ENCODE measurements at regions not wholly inside any gene's neighbourhood (a gene's known extent, or its start where the extent isn't known, plus 50 kb on each side); places are given as distances from the start of the nearest gene placed in this dataset.
"Not testable (repeated sequence)": the region's sequence is repeated elsewhere in the genome, so short reads cannot be mapped to it uniquely, and the experiment has no call there.

- Mint-ChIP-seq H3K9me3 (no peaks in the 10 kb centered on the region), H3K27me3 (peaks cover 23% of the 10 kb centered on the region), H3K36me3 (peaks cover 2% of the 10 kb centered on the region), H3K27ac (no peak overlapping the region), H3K4me3 (no peak overlapping the region), H3K4me1 (peaks cover 5% of the 10 kb centered on the region)
- DNase-seq (ENCODE audit: low spot score in 2 of 2): no peak
- ATAC-seq (ENCODE audit: low read depth): no peak
Measured at GRCh38 chr7:142563470-142563869, 185.8 kb upstream of the PRSS1 start.

GRCh38 chr7:142562688-142563087 is 186.6 kb upstream of the PRSS1 start:
- Mint-ChIP-seq H3K9me3 (no peaks in the 10 kb centered on the region), H3K4me1 (peaks cover 8% of the 10 kb centered on the region), H3K27ac (no peak overlapping the region), H3K36me3 (peaks cover 2% of the 10 kb centered on the region), H3K4me3 (no peak overlapping the region), H3K27me3 (peaks cover 28% of the 10 kb centered on the region)
- DNase-seq (ENCODE audit: low spot score in 2 of 2): no peak
- no peak for ATAC-seq (ENCODE audit: low read depth)

GRCh38 chr7:142561396-142561795 is 187.9 kb upstream of the PRSS1 start:
- H3K9me3 Mint-ChIP-seq; H3K27ac Mint-ChIP-seq; ATAC-seq (ENCODE audit: low read depth); H3K4me3 Mint-ChIP-seq; DNase-seq (ENCODE audit: low spot score in 2 of 2); H3K4me1 Mint-ChIP-seq; H3K36me3 Mint-ChIP-seq: not testable (repeated sequence)
- peaks cover 30% of the 10 kb centered on the region for H3K27me3 Mint-ChIP-seq

GRCh38 chr7:142560770-142561169 is 188.5 kb upstream of the PRSS1 start:
- H3K4me3 Mint-ChIP-seq; H3K27ac Mint-ChIP-seq; ATAC-seq (ENCODE audit: low read depth); H3K4me1 Mint-ChIP-seq; H3K9me3 Mint-ChIP-seq; H3K36me3 Mint-ChIP-seq; DNase-seq (ENCODE audit: low spot score in 2 of 2): not testable (repeated sequence)
- peaks cover 33% of the 10 kb centered on the region for H3K27me3 Mint-ChIP-seq

GRCh38 chr7:142560166-142560565 is 189.1 kb upstream of the PRSS1 start:
- Mint-ChIP-seq H3K9me3 (no peaks in the 10 kb centered on the region), H3K27ac (no peak overlapping the region), H3K36me3 (peaks cover 2% of the 10 kb centered on the region), H3K27me3 (peaks cover 32% of the 10 kb centered on the region), H3K4me3 (no peak overlapping the region), H3K4me1 (peaks cover 4% of the 10 kb centered on the region)
- DNase-seq (ENCODE audit: low spot score in 2 of 2): no peak
- no peak for ATAC-seq (ENCODE audit: low read depth)

- H3K4me3 Mint-ChIP-seq: no peak overlapping the region
- peak; percentile 74 for ATAC-seq (ENCODE audit: low read depth)
Measured at GRCh38 chr7:142557971-142558582, 191.2 kb upstream of the PRSS1 start.

GRCh38 chr7:142556740-142557139 is 192.5 kb upstream of the PRSS1 start:
- ATAC-seq (ENCODE audit: low read depth) (no peak), DNase-seq (ENCODE audit: low spot score in 2 of 2) (no peak)
- Mint-ChIP-seq H3K4me1 (peaks cover 4% of the 10 kb centered on the region), H3K9me3 (no peaks in the 10 kb centered on the region), H3K4me3 (no peak overlapping the region), H3K36me3 (no peaks in the 10 kb centered on the region), H3K27me3 (peaks cover 22% of the 10 kb centered on the region), H3K27ac (no peak overlapping the region)

More at GRCh38 chr7:142557971-142558582, 191.2 kb upstream of the PRSS1 start:
- DNase-seq (ENCODE audit: low spot score in 2 of 2): peak in 1 of 2 donors; percentile 18
- Mint-ChIP-seq H3K27ac (no peak overlapping the region), H3K4me1 (peaks cover 4% of the 10 kb centered on the region), H3K36me3 (peaks cover 2% of the 10 kb centered on the region), H3K27me3 (peaks cover 27% of the 10 kb centered on the region), H3K9me3 (no peaks in the 10 kb centered on the region)

- ATAC-seq (ENCODE audit: low read depth) (no peak), DNase-seq (ENCODE audit: low spot score in 2 of 2) (no peak)
- Mint-ChIP-seq H3K9me3 (no peaks in the 10 kb centered on the region), H3K36me3 (no peaks in the 10 kb centered on the region), H3K27me3 (peaks cover 18% of the 10 kb centered on the region), H3K4me3 (no peak overlapping the region), H3K4me1 (peaks cover 4% of the 10 kb centered on the region), H3K27ac (no peak overlapping the region)
Measured at GRCh38 chr7:142554560-142555532, 194.4 kb upstream of the PRSS1 start.

- H3K4me3 Mint-ChIP-seq: no peak overlapping the region
- no peak overlapping the region for H3K27ac Mint-ChIP-seq
- no peaks in the 10 kb centered on the region for H3K9me3 Mint-ChIP-seq
- H3K4me1 Mint-ChIP-seq: peaks cover 3% of the 10 kb centered on the region
- DNase-seq (ENCODE audit: low spot score in 2 of 2) (no peak), ATAC-seq (ENCODE audit: low read depth) (no peak)
- peaks cover 14% of the 10 kb centered on the region for H3K27me3 Mint-ChIP-seq
- no peaks in the 10 kb centered on the region for H3K36me3 Mint-ChIP-seq
Measured at GRCh38 chr7:142553216-142553615, 196.1 kb upstream of the PRSS1 start.

GRCh38 chr7:142548978-142549377 is 200.3 kb upstream of the PRSS1 start:
- DNase-seq (ENCODE audit: low spot score in 2 of 2) (no peak), ATAC-seq (ENCODE audit: low read depth) (no peak)
- Mint-ChIP-seq H3K9me3 (no peaks in the 10 kb centered on the region), H3K4me1 (no peaks in the 10 kb centered on the region), H3K27ac (no peak overlapping the region), H3K36me3 (no peaks in the 10 kb centered on the region), H3K27me3 (peaks cover 6% of the 10 kb centered on the region), H3K4me3 (no peak overlapping the region)

GRCh38 chr7:142546452-142546851 is 202.8 kb upstream of the PRSS1 start:
- DNase-seq (ENCODE audit: low spot score in 2 of 2) (no peak), ATAC-seq (ENCODE audit: low read depth) (no peak)
- Mint-ChIP-seq H3K4me3 (no peak overlapping the region), H3K4me1 (peaks cover 3% of the 10 kb centered on the region), H3K36me3 (no peaks in the 10 kb centered on the region), H3K27me3 (peaks cover 4% of the 10 kb centered on the region), H3K27ac (no peak overlapping the region), H3K9me3 (no peaks in the 10 kb centered on the region)

GRCh38 chr7:142542942-142543341 is 206.3 kb upstream of the PRSS1 start:
- Mint-ChIP-seq H3K36me3 (no peaks in the 10 kb centered on the region), H3K4me3 (no peak overlapping the region), H3K9me3 (no peaks in the 10 kb centered on the region), H3K27me3 (peaks cover 6% of the 10 kb centered on the region), H3K27ac (no peak overlapping the region), H3K4me1 (peaks cover 3% of the 10 kb centered on the region)
- no peak for DNase-seq (ENCODE audit: low spot score in 2 of 2)
- ATAC-seq (ENCODE audit: low read depth): no peak

GRCh38 chr7:142542105-142542504 is 207.2 kb upstream of the PRSS1 start:
- Mint-ChIP-seq H3K4me1 (peaks cover 3% of the 10 kb centered on the region), H3K9me3 (no peaks in the 10 kb centered on the region), H3K36me3 (no peaks in the 10 kb centered on the region), H3K27me3 (peaks cover 6% of the 10 kb centered on the region), H3K4me3 (no peak overlapping the region), H3K27ac (no peak overlapping the region)
- ATAC-seq (ENCODE audit: low read depth) (no peak), DNase-seq (ENCODE audit: low spot score in 2 of 2) (no peak)

- Mint-ChIP-seq H3K4me1 (peaks cover 8% of the 10 kb centered on the region), H3K27me3 (peaks cover 6% of the 10 kb centered on the region), H3K9me3 (no peaks in the 10 kb centered on the region), H3K36me3 (no peaks in the 10 kb centered on the region), H3K27ac (no peak overlapping the region), H3K4me3 (no peak overlapping the region)
- no peak for DNase-seq (ENCODE audit: low spot score in 2 of 2)
- no peak for ATAC-seq (ENCODE audit: low read depth)
Measured at GRCh38 chr7:142540371-142540770, 208.9 kb upstream of the PRSS1 start.

All from memory B cell (primary cell).